ENCODE measurements at regions not wholly inside any gene's neighbourhood (a gene's known extent, or its start where the extent isn't known, plus 50 kb on each side); places are given as distances from the start of the nearest gene placed in this dataset.

DNA sequence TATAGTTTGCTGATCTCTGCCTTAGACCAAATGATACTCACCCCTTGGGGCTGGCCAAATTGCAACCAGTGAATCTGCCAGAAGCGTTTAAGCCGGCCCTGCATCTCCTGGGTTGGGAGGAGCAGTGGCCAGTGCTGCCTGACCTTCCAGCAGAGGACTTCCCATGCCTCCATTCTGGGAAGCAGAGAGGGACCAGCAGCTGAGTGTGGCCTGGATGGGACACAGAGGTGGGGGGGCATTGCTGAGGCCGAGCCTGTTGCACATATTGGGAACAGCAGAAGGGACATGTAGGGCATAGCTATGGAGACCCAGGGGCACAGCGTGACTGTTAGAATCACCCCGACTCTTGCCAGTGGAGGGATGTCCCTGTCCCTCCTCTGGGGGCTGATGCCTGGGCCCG lies 93.3 kb downstream of the CPZ start:
- TF ChIP-seq FOXA1 (IDR thresholded peaks at IDR 0.05) (no peak), BHLHE40 (IDR thresholded peaks at IDR 0.05; ENCODE audit: borderline replicate concordance) (no peak), NFRKB (IDR thresholded peaks at IDR 0.05) (no peak), FOXM1 (IDR thresholded peaks at IDR 0.05; ENCODE audit: borderline replicate concordance) (no peak), FOXK2 (IDR thresholded peaks at IDR 0.05) (no peak), CTBP1 (IDR thresholded peaks at IDR 0.05; ENCODE audit: borderline replicate concordance) (no peak), SUZ12 (IDR thresholded peaks at IDR 0.05) (no peak), HDGF (IDR thresholded peaks at IDR 0.05; ENCODE audit: borderline replicate concordance) (no peak)
- TF ChIP-seq, protein P1, sequence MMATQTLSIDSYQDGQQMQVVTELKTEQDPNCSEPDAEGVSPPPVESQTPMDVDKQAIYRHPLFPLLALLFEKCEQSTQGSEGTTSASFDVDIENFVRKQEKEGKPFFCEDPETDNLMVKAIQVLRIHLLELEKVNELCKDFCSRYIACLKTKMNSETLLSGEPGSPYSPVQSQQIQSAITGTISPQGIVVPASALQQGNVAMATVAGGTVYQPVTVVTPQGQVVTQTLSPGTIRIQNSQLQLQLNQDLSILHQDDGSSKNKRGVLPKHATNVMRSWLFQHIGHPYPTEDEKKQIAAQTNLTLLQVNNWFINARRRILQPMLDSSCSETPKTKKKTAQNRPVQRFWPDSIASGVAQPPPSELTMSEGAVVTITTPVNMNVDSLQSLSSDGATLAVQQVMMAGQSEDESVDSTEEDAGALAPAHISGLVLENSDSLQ (IDR thresholded peaks at IDR 0.05), result no peak
- DNase-seq (ENCODE audit: extremely low spot score), result no peak
- CTCF ChIA-PET, result no interaction called here
- POLR2A ChIA-PET, result no interaction called here

DNA sequence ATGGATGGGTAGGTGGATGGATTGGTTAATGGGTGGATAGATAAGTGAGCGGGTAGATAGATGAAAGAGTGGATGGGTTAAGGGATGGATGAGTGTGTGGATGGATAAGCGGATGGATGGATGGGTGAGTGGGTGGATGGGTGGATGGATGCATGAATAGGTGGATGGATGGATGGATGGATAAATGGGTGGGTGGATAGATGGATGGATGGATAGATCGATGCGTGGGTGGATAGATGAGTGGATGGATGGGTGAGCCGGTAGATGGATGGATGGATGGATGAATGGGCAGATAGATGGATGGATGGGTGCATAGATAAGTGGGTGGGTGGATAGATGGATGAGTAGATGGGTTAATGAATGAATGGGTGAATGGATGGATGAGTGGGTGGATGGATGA lies 90.9 kb downstream of the CPZ start:
- DNase-seq (ENCODE audit: extremely low spot score), result no peak
- ChIA-PET CTCF (no interaction called here), POLR2A (no interaction called here)
- no peak for TF ChIP-seq L3MBTL2 (conservative IDR thresholded peaks at IDR 0.05)
- no peak for TF ChIP-seq NFRKB (IDR thresholded peaks at IDR 0.05)

DNA sequence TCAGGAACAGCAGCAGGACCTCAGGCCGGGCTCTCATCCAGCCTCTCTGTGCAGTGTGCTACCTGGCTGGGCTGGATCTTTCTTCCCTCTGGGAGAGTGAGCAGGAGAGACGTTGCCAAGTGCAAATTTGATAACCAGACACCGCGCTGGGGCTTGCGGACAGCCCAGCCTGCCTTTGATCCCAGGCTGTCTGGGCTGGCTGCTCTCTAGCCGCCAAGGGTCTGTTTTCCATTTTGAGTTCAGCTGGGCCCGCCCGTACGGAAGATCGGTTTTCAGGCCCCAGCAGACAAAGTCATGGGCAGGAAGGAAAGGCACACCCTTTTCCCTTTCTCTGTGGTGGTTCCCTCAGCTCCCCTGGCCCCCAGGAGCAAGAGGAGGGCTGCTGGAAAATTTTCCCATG lies 90.2 kb downstream of the CPZ start:
- CTCF ChIA-PET, result no interaction called here

DNA sequence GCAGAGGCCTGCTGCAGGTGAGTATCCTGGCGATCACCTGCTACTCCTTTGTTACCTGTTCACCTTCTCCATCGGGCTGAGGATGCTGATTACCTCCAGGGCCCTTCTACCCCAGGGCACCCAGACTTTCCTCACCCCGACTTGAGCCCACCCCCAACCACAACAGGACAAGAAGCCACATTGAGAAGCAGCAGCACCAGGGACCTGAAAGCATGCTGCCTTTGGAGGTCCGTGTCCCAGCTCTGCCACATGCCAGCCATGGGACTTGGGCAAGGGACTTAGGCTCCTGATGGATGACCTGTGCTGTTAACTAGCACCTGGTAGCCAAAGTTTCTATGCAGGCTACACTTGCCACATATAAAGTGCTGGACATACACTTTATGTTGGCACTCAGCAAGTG lies 89.7 kb downstream of the CPZ start:
- TF ChIP-seq FOXK2 (IDR thresholded peaks at IDR 0.05) (no peak), L3MBTL2 (conservative IDR thresholded peaks at IDR 0.05) (no peak), SUZ12 (IDR thresholded peaks at IDR 0.05) (no peak), NFRKB (IDR thresholded peaks at IDR 0.05) (no peak), ELF4 (IDR thresholded peaks at IDR 0.05) (no peak), FOXA1 (IDR thresholded peaks at IDR 0.05) (no peak), FOXM1 (IDR thresholded peaks at IDR 0.05; ENCODE audit: borderline replicate concordance) (no peak), CTBP1 (IDR thresholded peaks at IDR 0.05; ENCODE audit: borderline replicate concordance) (no peak), LEF1 (IDR thresholded peaks at IDR 0.05; ENCODE audit: borderline replicate concordance) (no peak), HDGF (IDR thresholded peaks at IDR 0.05; ENCODE audit: borderline replicate concordance) (no peak), ZNF384 (IDR thresholded peaks at IDR 0.05) (no peak), ARNT (IDR thresholded peaks at IDR 0.05) (no peak), BHLHE40 (IDR thresholded peaks at IDR 0.05; ENCODE audit: borderline replicate concordance) (no peak)
- CTCF ChIA-PET, result no interaction called here
- POLR2A ChIA-PET, result no interaction called here
- no peak for DNase-seq (ENCODE audit: extremely low spot score)

More for the DNA sequence above, 90.2 kb downstream of the CPZ start:
- no peak for TF ChIP-seq SUZ12 (IDR thresholded peaks at IDR 0.05)
- TF ChIP-seq TARDBP (IDR thresholded peaks at IDR 0.05), result no peak
- TF ChIP-seq LEF1 (IDR thresholded peaks at IDR 0.05; ENCODE audit: borderline replicate concordance), result no peak
- no peak for TF ChIP-seq SP1 (IDR thresholded peaks at IDR 0.05)
- no peak for TF ChIP-seq FOXM1 (IDR thresholded peaks at IDR 0.05; ENCODE audit: borderline replicate concordance)
- no peak for TF ChIP-seq NFRKB (IDR thresholded peaks at IDR 0.05)
- TF ChIP-seq FOXK2 (IDR thresholded peaks at IDR 0.05), result no peak
- TF ChIP-seq, protein P1 (IDR thresholded peaks at IDR 0.05), result no peak
- TF ChIP-seq CTBP1 (IDR thresholded peaks at IDR 0.05; ENCODE audit: borderline replicate concordance), result no peak
- TF ChIP-seq BHLHE40 (IDR thresholded peaks at IDR 0.05; ENCODE audit: borderline replicate concordance), result no peak
- no peak for TF ChIP-seq HDGF (IDR thresholded peaks at IDR 0.05; ENCODE audit: borderline replicate concordance)
- no peak for TF ChIP-seq ARNT (IDR thresholded peaks at IDR 0.05)
- no peak for TF ChIP-seq L3MBTL2 (conservative IDR thresholded peaks at IDR 0.05)
- TF ChIP-seq ELF4 (IDR thresholded peaks at IDR 0.05), result no peak
- no peak for TF ChIP-seq FOXA1 (IDR thresholded peaks at IDR 0.05)
- POLR2A ChIA-PET, result no interaction called here
- no peak for DNase-seq (ENCODE audit: extremely low spot score)

DNA sequence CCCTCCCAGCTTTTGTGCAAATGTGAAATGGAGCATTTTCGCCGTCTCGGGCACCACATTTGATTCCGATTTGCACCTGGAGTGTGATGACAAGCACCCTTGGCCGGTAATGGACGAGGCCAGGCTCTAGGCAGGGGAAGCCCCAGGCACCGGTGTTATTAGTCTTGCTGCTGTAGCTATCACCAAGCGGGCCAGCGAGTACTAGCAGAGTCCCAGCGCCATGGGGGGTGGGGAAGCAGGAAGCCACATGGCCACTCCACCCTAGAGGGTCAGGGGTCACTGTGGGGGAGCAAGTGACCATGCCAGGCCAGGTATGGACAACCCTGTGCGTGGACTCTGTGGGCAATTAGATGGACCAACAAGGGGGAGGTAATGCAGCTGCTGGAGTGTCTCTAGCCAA lies 88.8 kb downstream of the CPZ start:
- CTCF ChIA-PET, result interaction anchor here (0.8 kb wide), 1 partner anchor 174 kb away, joined by 3 read pairs; no protein-coding TSS in a partner anchor
- no peak for DNase-seq (ENCODE audit: extremely low spot score)
- TF ChIP-seq ARNT (IDR thresholded peaks at IDR 0.05) (no peak), TARDBP (IDR thresholded peaks at IDR 0.05) (no peak), FOXK2 (IDR thresholded peaks at IDR 0.05) (no peak), LEF1 (IDR thresholded peaks at IDR 0.05; ENCODE audit: borderline replicate concordance) (no peak), CTBP1 (IDR thresholded peaks at IDR 0.05; ENCODE audit: borderline replicate concordance) (no peak), FOXA1 (IDR thresholded peaks at IDR 0.05) (no peak)
- POLR2A ChIA-PET, result no interaction called here

DNA sequence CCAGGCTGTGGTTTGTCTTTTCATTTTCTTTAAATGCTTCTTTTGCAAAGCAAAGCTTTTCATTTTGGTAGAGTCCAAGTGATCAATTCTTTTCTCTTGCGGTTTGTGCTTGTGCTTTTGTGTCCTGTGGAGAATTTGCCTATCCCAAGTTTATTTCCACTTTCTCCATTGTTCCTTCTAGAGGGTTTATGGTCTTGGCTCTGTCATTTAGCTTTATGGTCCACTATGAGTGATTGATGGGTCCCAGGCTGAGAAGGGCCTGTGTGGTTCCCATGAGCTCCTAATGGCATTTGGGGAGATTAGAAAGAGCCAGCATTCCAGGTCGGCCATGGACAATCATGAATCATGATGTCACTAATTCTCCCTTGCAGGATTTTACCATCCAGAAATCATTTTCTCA lies 86.5 kb downstream of the CPZ start:
- CTCF ChIA-PET, result interaction anchor here (1.0 to 2.1 kb wide), 2 partner anchors 9 to 15 kb away, joined by 3 to 15 read pairs; no protein-coding TSS in a partner anchor
- no peak for DNase-seq (ENCODE audit: extremely low spot score)
- POLR2A ChIA-PET, result interaction anchor here (0.6 to 1.4 kb wide), 2 partner anchors 177 to 380 kb away, joined by 3 read pairs; no protein-coding TSS in a partner anchor
- TF ChIP-seq NFRKB (IDR thresholded peaks at IDR 0.05) (no peak), ARNT (IDR thresholded peaks at IDR 0.05) (no peak), ZNF384 (IDR thresholded peaks at IDR 0.05) (no peak), SUZ12 (IDR thresholded peaks at IDR 0.05) (no peak)
- TF ChIP-seq, protein P1 (IDR thresholded peaks at IDR 0.05), result peak; percentile 89

DNA sequence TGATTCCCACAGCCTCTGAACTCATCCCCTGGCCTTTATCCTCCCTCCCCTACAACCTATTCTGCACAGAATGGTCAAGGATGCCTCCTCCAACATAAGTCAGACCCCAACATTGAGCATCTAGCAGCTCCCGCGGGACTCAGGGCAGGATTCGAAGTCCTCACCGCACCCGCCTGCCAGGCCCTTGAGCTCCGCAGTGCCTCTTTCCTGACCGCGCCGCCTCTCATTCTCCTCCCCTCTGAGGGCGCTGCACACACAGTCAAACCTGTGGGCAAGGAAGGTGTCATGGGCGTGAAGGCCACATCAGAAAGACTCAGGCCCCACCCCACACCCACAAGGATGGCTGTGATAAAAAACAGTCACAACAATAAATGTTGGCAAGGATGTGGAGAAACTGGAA lies 84.1 kb downstream of the CPZ start:
- ChIA-PET CTCF (no interaction called here), POLR2A (no interaction called here)
- no peak for DNase-seq (ENCODE audit: extremely low spot score)
- TF ChIP-seq NFRKB (IDR thresholded peaks at IDR 0.05) (no peak), SP1 (IDR thresholded peaks at IDR 0.05) (no peak), CTBP1 (IDR thresholded peaks at IDR 0.05; ENCODE audit: borderline replicate concordance) (no peak), HDGF (IDR thresholded peaks at IDR 0.05; ENCODE audit: borderline replicate concordance) (no peak), FOXK2 (IDR thresholded peaks at IDR 0.05) (no peak), FOXM1 (IDR thresholded peaks at IDR 0.05; ENCODE audit: borderline replicate concordance) (no peak)
